Loucy (cell line): ENCODE measurements at regions not wholly inside any gene's neighbourhood (a gene's known extent, or its start where the extent isn't known, plus 50 kb on each side); places are given as distances from the start of the nearest gene placed in this dataset.

Source experiments
- H2AFZ ChIP-seq: fragments of 200-600 bp; sonication (generic); 2 replicates; pipeline ENCODE4 v1.6.0; 2016; ENCODE audit warnings: antibody characterized with exemption, mild to moderate bottlenecking, low read length, moderate library complexity
- H3F3A ChIP-seq: fragments of 200-600 bp; 2 replicates; pipeline ENCODE4 v1.6.0; 2016; ENCODE audit warnings: antibody characterized with exemption, low read depth, mild to moderate bottlenecking
- H3K27me3 ChIP-seq: fragments of 200-600 bp; sonication (generic); 2 replicates; pipeline ENCODE4 v1.6.1; 2014; ENCODE audit warnings: low read length, mild to moderate bottlenecking; ENCODE audit not compliant: insufficient read depth, poor library complexity, severe bottlenecking
- H3K36me3 ChIP-seq: fragments of 200-600 bp; sonication (generic); 2 replicates; pipeline ENCODE4 v1.6.1; 2016; ENCODE audit warnings: low read length; ENCODE audit not compliant: insufficient read depth
- H3K4me1 ChIP-seq: fragments of 200-600 bp; sonication (generic); 2 replicates; pipeline ENCODE4 v1.5.1; 2014; ENCODE audit warnings: low read length, mild to moderate bottlenecking; ENCODE audit not compliant: insufficient read depth, poor library complexity, severe bottlenecking
- H3K4me2 ChIP-seq: fragments of 200-600 bp; sonication (generic); 2 replicates; pipeline ENCODE4 v1.6.0; 2014; ENCODE audit warnings: antibody characterized with exemption, low read length, low read depth, mild to moderate bottlenecking; ENCODE audit not compliant: poor library complexity, severe bottlenecking
- H3K4me3 ChIP-seq: fragments of 200-600 bp; sonication (generic); 2 replicates; pipeline ENCODE4 v1.5.1; 2014; ENCODE audit warnings: low read length, mild to moderate bottlenecking, mixed read lengths; ENCODE audit not compliant: poor library complexity, severe bottlenecking
- H3K79me2 ChIP-seq: fragments of 200-600 bp; sonication (generic); 2 replicates; pipeline ENCODE4 v1.6.1; 2014; ENCODE audit warnings: low read length; ENCODE audit not compliant: insufficient read depth
- H3K9ac ChIP-seq: fragments of 200-600 bp; sonication (generic); 2 replicates; pipeline ENCODE4 v1.6.0; 2014; ENCODE audit warnings: mild to moderate bottlenecking, low read depth, low read length, moderate library complexity; ENCODE audit not compliant: poor library complexity, severe bottlenecking
- H3K9me2 ChIP-seq: fragments of 200-600 bp; sonication (generic); replicated peaks from 2 replicates; pipeline ENCODE4 v1.6.1; 2016; ENCODE audit warnings: low read depth, low read length, mixed read lengths
- H3K9me3 ChIP-seq: fragments of 200-600 bp; sonication (generic); 2 replicates; pipeline ENCODE4 v1.6.1; 2014; ENCODE audit warnings: mild to moderate bottlenecking, antibody characterized with exemption, low read length, low read depth; ENCODE audit not compliant: insufficient read depth
- H4K20me1 ChIP-seq: fragments of 200-600 bp; sonication (generic); 2 replicates; pipeline ENCODE4 v1.6.0; 2014; ENCODE audit warnings: antibody characterized with exemption, low read length, mild to moderate bottlenecking; ENCODE audit not compliant: insufficient read depth, poor library complexity, severe bottlenecking
- CTCF ChIP-seq: fragments of 200-600 bp; sonication (generic); conservative IDR thresholded peaks from 2 replicates; pipeline ENCODE4 v1.5.1; 2014; ENCODE audit warnings: mild to moderate bottlenecking, antibody characterized with exemption, low read length
- EZH2phosphoT487 ChIP-seq: fragments of 200-600 bp; IDR thresholded peaks from 2 replicates; pipeline ENCODE4 v1.6.1; 2018; ENCODE audit warnings: antibody characterized with exemption, mild to moderate bottlenecking, moderate library complexity, borderline replicate concordance

GRCh38 chr2:145692971-145693478 is 1173.1 kb upstream of the ZEB2 start:
- TF ChIP-seq EZH2phosphoT487 (no peak), CTCF (no peak)
- no peaks in the 10 kb centered on the region for H3K9me3 ChIP-seq
- H3K4me2 ChIP-seq, result no peak overlapping the region
- no peaks in the 10 kb centered on the region for H3K4me1 ChIP-seq
- H4K20me1 ChIP-seq, result no peaks in the 10 kb centered on the region
- H3K4me3 ChIP-seq, result no peak overlapping the region
- H3K36me3 ChIP-seq, result no peaks in the 10 kb centered on the region
- no peaks in the 10 kb centered on the region for H3F3A ChIP-seq
- H3K27me3 ChIP-seq, result no peaks in the 10 kb centered on the region
- no peaks in the 10 kb centered on the region for H3K79me2 ChIP-seq
- no peaks in the 10 kb centered on the region for H3K9me2 ChIP-seq
- no peak overlapping the region for H3K9ac ChIP-seq
- H2AFZ ChIP-seq, result no peak overlapping the region

- TF ChIP-seq CTCF, result no peak
- no peak for TF ChIP-seq EZH2phosphoT487
- Histone ChIP-seq H3K4me1 (no peaks in the 10 kb centered on the region), H3K4me3 (no peak overlapping the region), H3K9me3 (no peaks in the 10 kb centered on the region), H3K9me2 (no peaks in the 10 kb centered on the region), H3K4me2 (no peak overlapping the region), H2AFZ (no peak overlapping the region), H3K36me3 (no peaks in the 10 kb centered on the region), H3K27me3 (no peaks in the 10 kb centered on the region), H3K79me2 (no peaks in the 10 kb centered on the region), H3F3A (no peaks in the 10 kb centered on the region), H3K9ac (no peak overlapping the region), H4K20me1 (no peaks in the 10 kb centered on the region)
These were observed 1171.7 kb upstream of the ZEB2 start for GRCh38 chr2:145691659-145692058.

GRCh38 chr2:145690183-145690778 is 1170.4 kb upstream of the ZEB2 start:
- Histone ChIP-seq H2AFZ (no peak overlapping the region), H4K20me1 (no peaks in the 10 kb centered on the region), H3K4me3 (no peak overlapping the region), H3K9me2 (no peaks in the 10 kb centered on the region), H3K4me1 (no peaks in the 10 kb centered on the region), H3K9ac (no peak overlapping the region), H3K27me3 (no peaks in the 10 kb centered on the region), H3K79me2 (no peaks in the 10 kb centered on the region), H3F3A (no peaks in the 10 kb centered on the region), H3K4me2 (no peak overlapping the region), H3K36me3 (no peaks in the 10 kb centered on the region), H3K9me3 (no peaks in the 10 kb centered on the region)
- TF ChIP-seq CTCF (no peak), EZH2phosphoT487 (no peak)
